ENCODE measurements at regions not wholly inside any gene's neighbourhood (a gene's known extent, or its start where the extent isn't known, plus 50 kb on each side); places are given as distances from the start of the nearest gene placed in this dataset.

DNA sequence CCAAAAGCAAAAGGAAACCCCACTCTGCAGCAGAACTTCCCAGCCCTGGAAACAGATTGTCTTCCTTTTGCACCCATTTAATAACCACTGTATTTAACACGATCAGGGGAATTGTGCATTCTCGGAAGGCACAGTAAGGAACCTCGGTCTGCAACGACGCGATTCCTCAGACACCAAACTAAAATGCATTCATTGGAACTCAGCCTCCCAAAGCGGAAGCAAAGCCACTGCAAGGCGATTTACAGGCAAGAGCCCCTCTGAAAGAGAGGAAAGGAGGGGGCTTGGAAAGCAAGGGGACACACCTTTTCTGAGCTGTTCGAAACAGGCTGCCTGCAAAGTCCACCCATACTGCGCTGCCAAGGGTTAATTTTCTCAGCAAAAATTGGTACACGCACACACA lies 297.7 kb downstream of the OMA1 start:
- TF ChIP-seq, protein P1, sequence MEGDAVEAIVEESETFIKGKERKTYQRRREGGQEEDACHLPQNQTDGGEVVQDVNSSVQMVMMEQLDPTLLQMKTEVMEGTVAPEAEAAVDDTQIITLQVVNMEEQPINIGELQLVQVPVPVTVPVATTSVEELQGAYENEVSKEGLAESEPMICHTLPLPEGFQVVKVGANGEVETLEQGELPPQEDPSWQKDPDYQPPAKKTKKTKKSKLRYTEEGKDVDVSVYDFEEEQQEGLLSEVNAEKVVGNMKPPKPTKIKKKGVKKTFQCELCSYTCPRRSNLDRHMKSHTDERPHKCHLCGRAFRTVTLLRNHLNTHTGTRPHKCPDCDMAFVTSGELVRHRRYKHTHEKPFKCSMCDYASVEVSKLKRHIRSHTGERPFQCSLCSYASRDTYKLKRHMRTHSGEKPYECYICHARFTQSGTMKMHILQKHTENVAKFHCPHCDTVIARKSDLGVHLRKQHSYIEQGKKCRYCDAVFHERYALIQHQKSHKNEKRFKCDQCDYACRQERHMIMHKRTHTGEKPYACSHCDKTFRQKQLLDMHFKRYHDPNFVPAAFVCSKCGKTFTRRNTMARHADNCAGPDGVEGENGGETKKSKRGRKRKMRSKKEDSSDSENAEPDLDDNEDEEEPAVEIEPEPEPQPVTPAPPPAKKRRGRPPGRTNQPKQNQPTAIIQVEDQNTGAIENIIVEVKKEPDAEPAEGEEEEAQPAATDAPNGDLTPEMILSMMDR (IDR thresholded peaks at IDR 0.05; ENCODE audit: low read depth, low read length, missing input control): no peak
- TF ChIP-seq, protein P2, sequence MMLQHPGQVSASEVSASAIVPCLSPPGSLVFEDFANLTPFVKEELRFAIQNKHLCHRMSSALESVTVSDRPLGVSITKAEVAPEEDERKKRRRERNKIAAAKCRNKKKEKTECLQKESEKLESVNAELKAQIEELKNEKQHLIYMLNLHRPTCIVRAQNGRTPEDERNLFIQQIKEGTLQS (IDR thresholded peaks at IDR 0.05): no peak

Data from liver (tissue), 3 donors.